Posterior cingulate gyrus (tissue), 11 donors: ENCODE measurements at regions not wholly inside any gene's neighbourhood (a gene's known extent, or its start where the extent isn't known, plus 50 kb on each side); places are given as distances from the start of the nearest gene placed in this dataset.

Experiments
- DNase-seq, 10 donors: peaks; one replicate each; pipeline versions ENCODE4 v3.0.0 to v3.0.0-alpha.2; 2020 to 2021; ENCODE audit warnings: mixed read lengths in 3 of 10
- intact Hi-C: fragments of 100-400 bp; cut with DNase I; formaldehyde crosslinking; loops from one replicate; pipeline ENCODE4 v1.15.1; 2023

DNA sequence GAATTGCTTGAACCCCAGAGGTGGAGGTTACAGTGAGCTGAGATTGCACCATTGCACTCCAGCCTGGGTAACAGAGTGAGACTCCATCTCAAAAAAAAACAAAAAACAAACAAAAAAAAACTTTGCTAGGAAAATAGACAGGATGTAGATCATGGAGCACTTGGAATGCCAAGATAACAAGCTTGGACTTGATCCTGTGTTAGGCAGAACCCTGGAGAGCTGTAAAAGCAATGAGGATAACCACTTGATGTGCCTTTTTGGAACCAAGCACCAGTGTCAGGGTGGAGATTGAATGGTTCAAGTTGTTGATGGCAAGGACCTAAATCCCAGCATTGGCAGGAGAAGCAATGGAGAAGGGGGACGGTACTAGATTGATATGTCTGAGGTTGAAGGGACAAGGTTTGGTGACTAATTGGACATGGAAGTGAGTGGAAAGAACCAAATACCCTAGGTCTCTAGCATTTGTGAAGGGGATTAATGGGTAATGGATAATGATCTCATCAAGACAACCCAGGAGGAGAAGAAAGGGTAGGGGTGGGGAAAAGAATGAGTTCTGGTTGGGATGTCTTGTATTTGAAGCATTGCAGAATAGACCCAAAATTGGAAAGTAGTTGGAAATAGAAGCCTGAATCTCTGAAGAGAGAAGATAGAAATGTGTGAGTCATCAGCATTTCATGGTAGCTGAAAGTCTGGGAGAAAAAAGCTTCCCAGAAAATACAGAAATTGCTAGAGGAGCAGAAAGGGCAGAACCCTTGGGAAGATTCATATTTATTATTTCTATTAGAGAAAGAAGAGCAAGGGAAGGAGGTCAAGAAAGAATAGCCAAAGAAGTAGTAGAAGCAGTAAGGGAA lies 176.7 kb downstream of the NUAK1 start:
- no peak for DNase-seq
- intact Hi-C loops, result no loop called here

DNA sequence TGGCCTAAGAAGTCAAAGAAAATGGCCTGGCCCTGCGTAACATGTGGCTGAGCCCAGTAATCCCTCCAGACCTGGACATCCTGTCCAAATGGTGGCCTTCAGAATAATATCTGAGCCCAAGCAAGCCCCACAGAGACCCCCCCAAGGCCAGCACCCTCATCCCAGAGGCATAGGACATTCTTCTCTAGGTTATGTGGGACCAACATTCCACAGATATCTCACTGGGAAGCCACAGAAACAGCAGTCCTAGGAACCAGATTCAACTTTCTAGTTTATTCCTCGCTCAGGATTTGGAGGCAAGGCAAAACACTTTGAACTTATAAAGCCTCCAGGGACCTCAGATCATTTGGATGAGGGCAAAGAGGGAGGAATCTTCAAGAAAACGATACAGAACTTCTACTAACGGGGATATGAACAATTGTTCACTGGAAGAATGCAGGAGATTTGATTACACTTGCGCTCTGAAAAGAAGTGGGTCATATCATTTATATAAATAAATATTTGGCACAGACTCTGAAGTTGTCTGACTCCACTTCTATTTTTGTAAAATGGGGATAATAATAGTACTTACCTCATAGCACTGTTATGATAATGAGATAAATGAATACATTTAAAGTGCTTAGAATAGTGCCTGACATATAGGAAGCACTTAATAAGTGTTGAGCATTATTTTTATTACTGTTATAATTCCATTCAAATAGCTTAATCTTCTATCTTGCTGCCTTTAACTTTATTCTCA lies 171.5 kb downstream of the NUAK1 start:
- DNase-seq, result no peak
- intact Hi-C loops, result no loop called here

DNA sequence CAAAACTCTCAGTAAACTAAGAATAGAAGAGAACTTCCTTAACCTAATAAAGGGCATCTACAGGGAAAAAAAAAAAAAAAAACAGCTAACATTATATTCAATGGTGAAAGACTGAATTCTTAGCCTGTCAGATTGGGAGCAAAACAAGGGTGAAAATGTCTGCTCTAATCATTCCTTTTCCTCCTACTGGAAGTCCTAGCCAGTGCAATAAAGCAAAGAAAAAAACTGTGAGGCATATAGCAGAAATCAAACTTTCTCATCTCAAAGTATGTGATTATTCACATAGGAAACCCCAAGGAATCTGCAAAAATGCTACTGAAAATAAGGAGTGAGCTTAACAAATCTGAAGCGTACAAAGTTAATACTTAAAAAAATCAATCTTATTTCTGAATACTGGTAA lies 170.7 kb downstream of the NUAK1 start:
- intact Hi-C loops, result no loop called here
- DNase-seq, result no peak

DNA sequence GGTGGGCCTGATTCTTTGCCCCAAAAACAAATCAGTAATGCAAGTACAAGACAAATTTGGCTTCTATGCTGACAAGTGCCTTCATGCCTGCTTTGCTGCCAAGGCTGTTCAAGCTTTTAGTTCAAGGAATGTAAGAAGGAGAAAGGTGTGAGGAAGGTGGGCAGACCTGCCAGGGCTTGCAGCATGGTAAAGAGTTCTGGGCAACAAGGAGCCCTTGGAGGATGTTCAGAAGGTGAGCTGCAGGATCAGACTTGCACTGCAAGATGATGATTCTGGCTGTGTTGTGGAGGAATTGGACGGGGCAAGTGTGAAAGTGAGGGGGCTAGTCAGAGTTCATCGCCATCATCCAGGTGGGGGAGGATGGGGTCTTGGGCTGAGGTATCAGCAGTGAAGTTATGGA lies 167.9 kb downstream of the NUAK1 start:
- intact Hi-C loops, result no loop called here
- DNase-seq, result no peak

DNA sequence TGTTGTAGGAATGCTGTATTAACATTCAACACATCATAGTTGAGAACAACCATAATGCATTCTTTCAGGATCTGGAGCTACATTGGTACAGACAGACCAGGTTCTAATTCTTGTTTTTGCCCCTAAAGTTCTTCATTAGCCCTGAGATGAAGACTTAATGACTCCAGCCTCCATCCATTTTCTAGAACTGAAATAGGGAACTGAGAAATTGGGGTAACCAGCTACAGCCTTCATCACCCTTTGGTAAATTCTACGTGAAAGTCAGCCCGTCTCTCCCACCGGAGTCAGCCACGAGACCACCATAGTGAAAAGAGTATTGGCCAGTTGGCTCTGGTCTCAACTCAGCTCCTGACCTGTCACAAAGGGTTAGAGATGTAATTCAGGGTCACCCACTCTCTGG lies 164.0 kb downstream of the NUAK1 start:
- no peak for DNase-seq
- intact Hi-C loops, result no loop called here

DNA sequence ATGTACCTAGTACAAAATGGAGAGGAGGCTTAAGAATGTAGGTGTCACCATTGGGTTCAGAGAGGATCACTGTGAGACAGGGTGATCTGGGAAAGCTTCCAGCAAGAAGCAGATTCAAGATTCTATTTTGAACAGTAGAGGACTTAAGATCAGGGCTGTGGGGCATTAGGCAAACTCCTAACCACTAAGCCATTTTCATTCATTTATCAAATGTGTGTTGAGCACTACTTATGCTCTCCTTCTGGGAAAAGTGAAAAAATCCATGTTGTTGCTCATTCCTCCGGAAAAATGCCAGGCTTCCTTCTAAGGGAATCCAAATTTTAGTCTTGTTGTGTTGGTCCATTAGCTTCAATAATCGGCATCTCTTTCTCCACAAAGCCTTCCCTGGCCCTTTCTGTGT lies 163.4 kb downstream of the NUAK1 start:
- intact Hi-C loops, result no loop called here
- no peak for DNase-seq

DNA sequence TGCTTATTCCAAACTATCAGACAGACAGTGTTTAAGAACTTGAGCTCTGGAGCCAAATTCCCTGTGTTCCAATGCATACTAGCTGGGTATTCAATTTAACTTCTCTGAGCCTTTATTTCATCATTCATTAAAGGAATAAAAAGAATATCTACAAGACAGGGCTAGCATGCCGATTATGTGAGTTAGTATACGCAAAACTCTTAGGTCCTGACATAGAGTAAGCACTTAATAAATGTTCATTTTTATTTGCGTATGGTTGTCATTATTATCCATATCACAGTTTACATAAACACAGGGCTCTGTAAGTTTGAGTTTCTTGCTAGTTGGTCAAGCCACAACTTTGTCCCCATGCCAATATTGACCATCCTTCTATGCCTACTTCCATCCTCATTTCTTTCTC lies 161.5 kb downstream of the NUAK1 start:
- intact Hi-C loops, result no loop called here
- no peak for DNase-seq

DNA sequence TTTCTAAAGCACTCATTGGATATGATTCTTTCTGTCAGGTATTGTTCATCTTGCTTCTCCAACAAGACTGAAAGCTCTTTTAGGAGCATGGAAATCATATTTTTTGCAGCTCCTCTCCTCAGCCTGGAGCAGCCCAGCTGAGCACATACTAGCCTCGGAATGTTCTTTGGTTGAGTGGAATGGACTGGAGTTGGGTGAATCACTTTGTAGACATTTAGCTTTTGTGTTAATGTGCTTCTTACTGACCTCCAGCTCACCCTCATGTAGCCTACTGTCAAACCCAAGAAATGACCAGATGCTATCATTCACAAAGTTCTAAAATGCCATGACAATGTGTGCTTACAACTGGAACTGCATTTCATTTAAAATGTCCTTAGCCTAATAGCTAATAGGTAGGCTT lies 161.1 kb downstream of the NUAK1 start:
- intact Hi-C loops, result no loop called here
- DNase-seq, result no peak

DNA sequence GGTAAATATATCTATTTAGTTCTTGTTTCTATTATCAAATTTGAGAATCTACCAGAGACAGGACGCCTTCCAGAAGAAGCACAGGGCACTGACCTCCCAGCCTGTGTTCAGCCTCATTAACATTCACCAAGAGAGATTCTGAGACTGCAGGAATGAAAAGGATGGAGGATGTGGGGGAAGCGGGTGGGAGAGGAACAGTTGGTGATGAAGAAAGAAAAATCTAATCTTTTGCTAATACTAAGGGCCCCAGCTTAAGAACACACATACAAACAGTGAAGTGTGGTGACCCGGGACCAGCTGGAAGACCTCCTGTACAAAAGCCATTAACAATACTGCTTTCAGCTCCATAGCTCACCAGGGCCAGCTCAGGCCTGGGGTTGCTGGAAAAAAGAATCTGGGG lies 160.5 kb downstream of the NUAK1 start:
- DNase-seq, result no peak
- intact Hi-C loops, result no loop called here

DNA sequence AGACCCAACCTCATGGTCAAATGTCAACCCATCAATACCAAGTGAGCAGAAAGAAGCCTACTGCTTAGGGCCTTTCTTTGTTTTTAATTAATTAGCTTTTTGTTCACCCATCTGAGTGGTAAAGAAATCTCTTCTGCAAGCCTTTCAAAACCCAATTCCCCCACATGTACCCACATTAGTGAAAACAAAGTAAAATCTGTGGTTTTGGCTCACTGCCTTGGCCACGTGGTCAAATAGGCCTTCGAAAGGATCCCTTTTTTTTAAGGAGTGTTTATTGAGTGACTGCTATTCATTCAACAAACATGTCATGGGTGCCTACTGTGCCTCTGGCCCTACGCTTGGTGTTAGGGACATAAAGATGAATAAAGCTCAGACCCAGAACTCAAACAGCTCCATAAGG lies 160.1 kb downstream of the NUAK1 start:
- DNase-seq, result no peak
- intact Hi-C loops, result no loop called here

DNA sequence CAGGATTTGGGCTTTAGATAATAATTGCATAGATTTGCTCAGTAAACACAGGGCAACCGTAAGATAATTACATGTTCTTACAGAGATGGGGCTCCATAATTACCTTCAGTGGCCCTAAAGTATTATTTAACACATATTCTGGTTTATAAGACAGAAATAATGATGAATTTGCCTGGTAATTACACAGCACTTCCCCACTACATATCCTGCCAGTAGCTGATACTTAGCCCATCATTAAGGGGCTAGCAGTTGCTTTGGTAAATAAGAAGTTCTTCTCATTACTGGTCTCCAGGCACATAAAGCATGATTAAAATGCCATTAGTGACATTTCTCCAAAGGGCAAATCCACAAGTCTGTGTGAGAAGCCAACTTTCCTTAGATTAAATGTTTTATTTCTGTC lies 158.7 kb downstream of the NUAK1 start:
- intact Hi-C loops, result no loop called here

DNA sequence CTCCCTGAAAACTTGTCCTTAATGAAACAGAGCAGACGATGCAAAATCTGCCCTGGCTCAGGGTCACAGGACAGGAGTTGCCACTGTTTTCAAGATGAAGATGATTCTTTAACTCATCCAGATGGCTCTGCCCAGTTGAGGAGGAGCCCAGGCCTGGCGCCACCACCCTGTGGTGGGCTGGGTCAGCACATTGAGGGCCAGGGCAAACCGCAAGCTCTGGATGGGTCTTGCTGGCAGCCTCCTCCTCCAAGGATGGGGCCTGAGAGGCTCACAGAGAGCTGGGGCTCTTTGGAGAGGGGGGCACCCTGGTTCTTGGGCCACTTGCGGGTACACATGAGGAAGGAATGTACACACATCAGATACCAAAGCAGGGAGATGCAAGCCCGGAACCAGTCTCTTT lies 158.2 kb downstream of the NUAK1 start:
- DNase-seq, result no peak
- intact Hi-C loops, result no loop called here

More for the DNA sequence above, 158.7 kb downstream of the NUAK1 start:
- no peak for DNase-seq

DNA sequence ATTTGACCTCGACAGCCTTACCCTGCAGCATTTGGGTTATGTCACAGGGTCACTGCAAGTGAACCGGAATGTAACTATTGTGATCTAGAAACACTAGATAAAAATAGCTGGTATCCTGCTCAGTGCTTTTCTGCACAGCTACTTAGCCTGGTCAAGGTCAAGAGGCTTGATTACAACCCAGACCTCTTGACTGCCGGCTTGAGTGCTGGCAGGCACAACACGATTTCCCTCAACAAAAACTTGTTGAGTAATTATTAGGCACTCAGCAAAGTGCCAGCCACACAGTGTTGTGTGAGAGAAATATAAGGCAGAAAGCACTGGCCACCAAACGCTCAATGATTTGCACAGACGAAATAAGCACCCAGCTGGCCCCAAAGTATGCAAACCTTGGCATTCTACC lies 156.7 kb downstream of the NUAK1 start:
- no peak for DNase-seq
- intact Hi-C loops, result no loop called here

DNA sequence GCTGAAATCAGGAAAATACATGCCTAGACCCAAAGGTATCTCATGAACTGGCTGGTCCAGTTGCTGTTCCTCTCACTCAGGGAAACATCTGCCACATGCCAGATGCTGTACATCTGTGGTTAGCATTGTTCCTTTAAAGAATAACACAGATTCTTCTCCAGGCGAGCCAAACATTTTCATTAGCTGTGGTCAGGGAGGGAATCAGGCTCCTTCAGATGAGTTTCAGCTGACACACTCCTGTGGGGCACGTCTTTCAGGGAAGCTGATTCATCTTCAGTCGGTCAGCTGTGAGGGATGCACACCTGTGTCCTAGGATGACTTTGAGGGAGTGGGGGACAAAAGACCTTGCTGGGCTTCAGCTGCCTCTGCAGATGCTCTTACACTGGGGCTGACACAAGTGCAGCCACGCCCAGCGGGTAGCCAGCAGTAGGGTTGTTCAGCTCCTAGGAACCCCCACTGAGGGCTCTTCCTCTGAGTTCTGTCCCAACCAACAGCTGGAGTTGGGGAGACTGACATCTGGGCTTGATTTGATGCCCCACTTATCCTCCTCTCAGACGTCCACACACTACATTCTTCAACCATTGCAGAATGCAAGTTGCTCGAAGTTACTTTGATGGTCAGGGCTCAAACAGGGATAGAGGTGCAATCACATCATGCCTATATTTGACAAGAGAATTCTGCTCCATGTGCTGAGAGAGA lies 155.0 kb downstream of the NUAK1 start:
- no peak for DNase-seq
- intact Hi-C loops, result no loop called here

DNA sequence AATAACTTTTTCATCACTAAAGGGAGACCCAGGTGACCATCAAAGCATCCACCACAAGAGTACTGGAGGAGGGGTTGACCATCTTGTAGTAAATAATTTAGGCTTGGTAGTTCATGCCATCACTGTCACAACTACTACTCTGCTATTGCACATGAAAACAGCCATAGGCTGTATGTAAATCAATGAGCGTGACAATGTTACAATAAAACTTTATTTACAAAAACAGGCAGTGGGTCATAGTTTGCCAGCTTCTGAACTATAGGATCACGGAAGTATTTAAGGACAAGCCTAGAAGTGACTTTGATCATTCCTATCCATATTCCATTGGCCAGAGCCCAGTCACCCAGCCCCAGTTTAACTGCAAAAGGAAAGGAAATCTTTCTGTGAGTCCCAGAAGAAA lies 153.4 kb downstream of the NUAK1 start:
- intact Hi-C loops, result no loop called here
- no peak for DNase-seq

DNA sequence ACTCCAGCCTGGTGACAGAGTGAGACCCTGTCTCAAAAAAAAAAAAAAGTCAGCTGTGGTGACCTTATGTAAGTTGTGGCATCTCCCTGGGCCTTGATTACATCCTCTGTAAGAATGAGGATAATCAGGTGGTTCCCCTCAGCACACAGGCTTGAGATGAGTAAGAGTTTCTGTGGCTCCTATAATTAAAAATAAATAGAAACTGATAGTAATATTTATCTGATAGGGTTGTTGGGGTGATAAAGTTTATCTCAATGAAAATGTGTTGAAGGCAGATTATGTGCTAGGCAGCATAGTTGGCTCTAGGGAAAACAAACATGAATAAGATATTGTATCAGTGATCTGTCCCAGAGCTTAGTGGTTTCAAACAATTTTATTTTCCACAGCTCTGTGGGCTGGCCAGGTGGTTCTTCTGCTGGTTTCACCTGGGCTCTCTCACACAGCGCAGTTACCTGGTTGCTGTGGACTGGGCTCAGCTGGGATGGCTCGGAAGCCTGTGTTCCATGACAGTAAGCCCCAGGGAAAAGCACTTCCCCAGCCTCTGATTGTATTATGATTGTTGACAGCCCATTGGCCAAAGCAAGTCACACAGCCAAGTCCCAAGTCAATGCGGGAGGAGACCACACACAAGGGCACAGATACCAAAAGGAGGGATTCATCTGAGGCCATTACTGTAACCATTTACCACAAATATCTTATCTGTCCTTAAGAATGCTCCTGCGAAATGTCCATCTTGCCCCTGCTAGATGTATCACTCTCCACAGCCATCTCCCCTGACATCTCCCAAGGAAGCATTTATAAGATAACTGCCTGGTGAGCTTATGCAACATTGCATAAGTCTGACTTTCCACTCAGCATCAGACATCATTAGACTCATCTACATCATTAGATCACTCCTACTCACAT lies 151.7 kb downstream of the NUAK1 start:
- intact Hi-C loops, result no loop called here
- DNase-seq, result no peak

DNA sequence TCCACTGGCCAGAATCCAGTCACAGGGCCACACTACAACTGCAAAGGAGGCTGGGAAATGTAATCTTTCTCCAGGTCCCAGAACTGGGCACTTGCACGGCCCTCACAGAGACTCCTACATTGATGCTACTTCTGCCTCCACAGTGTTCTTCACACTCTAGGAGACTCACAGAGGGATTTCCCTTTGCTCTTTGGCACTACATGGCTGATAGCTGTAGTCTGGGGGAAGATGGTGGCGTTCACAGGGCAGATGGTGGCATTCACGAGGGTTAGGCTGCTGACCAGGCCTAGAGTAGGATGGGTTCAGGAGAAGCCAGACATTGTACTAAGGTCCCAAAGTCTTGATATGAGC lies 151.1 kb downstream of the NUAK1 start:
- intact Hi-C loops, result no loop called here

DNA sequence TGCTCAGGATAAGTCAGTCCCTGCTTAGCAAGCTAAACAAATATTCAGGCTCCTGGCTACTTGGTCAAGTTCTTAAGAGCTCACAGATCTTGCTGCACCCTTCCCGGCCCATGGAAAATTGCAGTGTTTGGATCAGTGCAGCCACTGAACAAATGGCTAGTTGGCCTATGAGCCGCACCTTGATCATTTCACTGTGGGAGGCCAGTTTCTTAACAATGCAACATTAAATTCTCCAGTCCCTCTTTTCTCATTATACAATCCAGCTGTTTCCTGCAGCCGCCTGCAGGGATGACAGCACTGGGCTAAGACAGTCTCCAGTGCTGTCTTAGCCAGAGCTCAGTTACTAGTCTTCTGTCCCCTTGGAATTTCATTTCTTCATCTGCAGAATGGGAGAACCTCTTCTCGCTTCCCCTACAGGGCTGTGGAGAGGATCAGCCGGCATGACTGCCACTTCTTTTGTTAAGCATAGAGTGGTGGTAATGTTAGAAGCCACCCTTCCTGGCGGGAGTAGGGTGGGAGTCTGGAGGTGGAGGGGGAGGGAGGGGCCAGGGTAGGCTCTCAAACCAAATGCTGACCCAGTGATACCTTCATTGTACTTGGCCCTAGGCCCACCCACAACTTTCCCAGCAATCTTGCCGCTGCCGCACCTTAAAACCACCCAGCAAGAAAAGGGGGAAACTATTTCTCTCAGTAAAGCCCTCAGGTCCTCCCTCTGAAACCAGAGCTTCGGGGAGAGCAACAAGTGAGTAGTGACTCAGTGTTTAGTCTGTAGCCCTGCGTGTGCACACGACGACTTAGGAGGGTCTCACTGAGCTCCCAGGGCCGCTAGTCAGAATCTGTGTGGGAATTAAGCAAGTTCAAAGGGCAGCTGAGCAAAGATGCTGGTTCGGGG lies 145.7 kb downstream of the NUAK1 start:
- intact Hi-C loops, result no loop called here
- DNase-seq, result no peak

More for the DNA sequence above, 151.1 kb downstream of the NUAK1 start:
- DNase-seq, result no peak

DNA sequence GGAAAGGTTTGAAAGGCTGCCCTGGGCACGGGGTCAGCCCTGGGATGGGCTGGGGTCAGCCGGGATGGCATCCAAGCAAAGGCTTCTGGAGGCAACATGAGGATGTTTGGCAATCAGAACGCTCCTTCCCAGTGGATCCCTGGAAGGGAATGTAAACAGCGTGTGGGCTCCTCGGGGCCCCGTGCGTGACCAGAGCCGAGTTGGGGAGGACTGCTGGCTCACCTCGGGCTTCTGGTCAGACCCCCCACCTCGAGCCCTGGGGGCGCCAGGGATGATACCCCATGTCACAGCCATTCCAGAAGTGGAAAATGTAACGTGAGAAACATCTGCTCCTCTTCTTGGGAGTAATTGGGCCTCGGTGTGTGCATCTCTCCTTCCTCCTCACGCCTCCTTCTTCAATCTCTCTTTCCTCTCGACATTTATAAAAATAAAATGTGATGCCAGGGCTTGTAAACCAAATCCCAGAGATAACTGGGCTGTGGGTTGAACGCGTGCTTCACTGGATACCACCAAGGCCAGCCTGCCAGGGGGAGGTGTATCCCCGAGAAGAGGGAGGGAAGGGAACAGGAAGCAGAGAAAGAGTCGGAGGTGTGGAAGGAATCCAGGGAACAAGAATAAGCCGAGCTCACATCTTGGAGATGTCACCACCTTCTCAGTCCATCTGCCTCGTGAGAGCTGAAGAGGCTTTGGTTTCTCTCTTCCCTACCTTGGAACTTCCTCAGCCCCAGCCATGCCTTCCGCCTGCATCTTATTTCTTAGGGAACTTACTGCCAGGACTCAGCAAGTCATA lies 144.8 kb downstream of the NUAK1 start:
- intact Hi-C loops, result no loop called here
- peak in 2 of 10 donors; percentile 41 to 84 for DNase-seq
